GM18867 (cell line): ENCODE measurements at regions not wholly inside any gene's neighbourhood (a gene's known extent, or its start where the extent isn't known, plus 50 kb on each side); places are given as distances from the start of the nearest gene placed in this dataset.

Source experiments
- ATAC-seq: cut with Tn5 transposase; IDR thresholded peaks from one replicate; pipeline ENCODE4 v1.9.1; 2021; ENCODE audit warnings: mild to moderate bottlenecking, moderate library complexity; ENCODE audit not compliant: unreplicated experiment

GRCh38 chr12:127886827-127887226 lies 380.1 kb upstream of the TMEM132C start:
- ATAC-seq = no peak

GRCh38 chr12:127888943-127889719 lies 377.8 kb upstream of the TMEM132C start:
- no peak for ATAC-seq

GRCh38 chr12:127893895-127894609 lies 372.9 kb upstream of the TMEM132C start:
- no peak for ATAC-seq

GRCh38 chr12:127896661-127897060 lies 370.3 kb upstream of the TMEM132C start:
- no peak for ATAC-seq

- ATAC-seq = no peak
Measured at GRCh38 chr12:127898616-127899015, 368.4 kb upstream of the TMEM132C start.

- no peak for ATAC-seq
Measured at GRCh38 chr12:127899971-127900370, 367.0 kb upstream of the TMEM132C start.

- no peak for ATAC-seq
Measured at GRCh38 chr12:127900386-127900785, 366.6 kb upstream of the TMEM132C start.

GRCh38 chr12:127903146-127903545 lies 363.8 kb upstream of the TMEM132C start:
- ATAC-seq = no peak

- no peak for ATAC-seq
Measured at GRCh38 chr12:127909041-127909440, 357.9 kb upstream of the TMEM132C start.

GRCh38 chr12:127911291-127911690 lies 355.7 kb upstream of the TMEM132C start:
- no peak for ATAC-seq

- no peak for ATAC-seq
Measured at GRCh38 chr12:127912035-127912665, 354.8 kb upstream of the TMEM132C start.

- no peak for ATAC-seq
Measured at GRCh38 chr12:127923501-127923900, 343.5 kb upstream of the TMEM132C start.

GRCh38 chr12:127925971-127926370 lies 341.0 kb upstream of the TMEM132C start:
- ATAC-seq = no peak

GRCh38 chr12:127928178-127928577 lies 338.8 kb upstream of the TMEM132C start:
- no peak for ATAC-seq

GRCh38 chr12:127928615-127929571 lies 338.1 kb upstream of the TMEM132C start:
- ATAC-seq = no peak

- no peak for ATAC-seq
Measured at GRCh38 chr12:127930122-127930521, 336.8 kb upstream of the TMEM132C start.

- no peak for ATAC-seq
Measured at GRCh38 chr12:127934409-127934808, 332.6 kb upstream of the TMEM132C start.

- ATAC-seq = no peak
Measured at GRCh38 chr12:127936463-127936862, 330.5 kb upstream of the TMEM132C start.

- no peak for ATAC-seq
Measured at GRCh38 chr12:127941332-127941731, 325.6 kb upstream of the TMEM132C start.

- no peak for ATAC-seq
Measured at GRCh38 chr12:127942981-127943380, 324.0 kb upstream of the TMEM132C start.
